ENCODE measurements at regions not wholly inside any gene's neighbourhood (a gene's known extent, or its start where the extent isn't known, plus 50 kb on each side); places are given as distances from the start of the nearest gene placed in this dataset.

DNA sequence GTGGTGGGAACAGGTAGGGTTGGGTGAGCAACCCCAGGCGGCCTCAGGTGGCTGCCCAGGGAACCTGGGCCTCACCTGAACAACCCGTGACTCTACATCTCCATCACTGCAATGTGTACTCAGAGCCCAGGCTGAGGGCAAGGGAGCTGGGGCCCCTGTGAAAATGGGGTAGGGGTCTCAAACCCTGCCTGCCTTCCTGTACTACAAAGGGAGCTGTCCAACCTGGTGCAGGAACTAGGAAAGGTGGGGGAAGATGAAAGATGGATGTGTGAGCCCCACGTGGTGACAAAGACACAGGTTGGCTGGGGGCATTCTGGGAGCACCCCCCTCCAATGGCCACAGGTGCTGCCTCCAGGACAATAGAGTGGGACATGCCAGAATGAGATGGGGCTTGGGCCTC is 62.1 kb upstream of the SLC2A12 start:
- no peaks in the 10 kb centered on the region for H3K4me1 ChIP-seq (ENCODE audit: low read length)

DNA sequence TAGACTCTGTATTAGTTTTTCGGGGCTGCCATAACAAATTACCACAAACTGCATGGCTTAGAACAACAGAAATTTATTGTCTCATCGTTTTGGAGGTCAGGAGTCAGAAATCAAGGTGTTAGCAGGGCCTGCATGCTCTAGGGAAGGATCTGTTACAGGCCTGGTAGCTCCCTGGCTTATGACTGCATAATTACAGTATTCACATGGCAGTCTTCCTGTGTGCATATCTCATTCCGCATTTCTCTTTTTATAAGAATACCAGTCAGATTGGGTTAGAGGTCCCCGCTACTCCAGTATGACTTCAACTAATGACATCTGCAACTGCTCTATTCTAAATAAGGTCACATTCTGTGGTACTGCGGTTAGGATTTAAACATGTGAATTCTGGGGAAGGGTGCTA is 59.3 kb upstream of the SLC2A12 start:
- no peaks in the 10 kb centered on the region for H3K27me3 ChIP-seq (replicated peaks; ENCODE audit: insufficient read depth, low read length)
- no peak for TF ChIP-seq EZH2phosphoT487 (IDR thresholded peaks at IDR 0.05; ENCODE audit: low read length)
- TF ChIP-seq, protein P1, sequence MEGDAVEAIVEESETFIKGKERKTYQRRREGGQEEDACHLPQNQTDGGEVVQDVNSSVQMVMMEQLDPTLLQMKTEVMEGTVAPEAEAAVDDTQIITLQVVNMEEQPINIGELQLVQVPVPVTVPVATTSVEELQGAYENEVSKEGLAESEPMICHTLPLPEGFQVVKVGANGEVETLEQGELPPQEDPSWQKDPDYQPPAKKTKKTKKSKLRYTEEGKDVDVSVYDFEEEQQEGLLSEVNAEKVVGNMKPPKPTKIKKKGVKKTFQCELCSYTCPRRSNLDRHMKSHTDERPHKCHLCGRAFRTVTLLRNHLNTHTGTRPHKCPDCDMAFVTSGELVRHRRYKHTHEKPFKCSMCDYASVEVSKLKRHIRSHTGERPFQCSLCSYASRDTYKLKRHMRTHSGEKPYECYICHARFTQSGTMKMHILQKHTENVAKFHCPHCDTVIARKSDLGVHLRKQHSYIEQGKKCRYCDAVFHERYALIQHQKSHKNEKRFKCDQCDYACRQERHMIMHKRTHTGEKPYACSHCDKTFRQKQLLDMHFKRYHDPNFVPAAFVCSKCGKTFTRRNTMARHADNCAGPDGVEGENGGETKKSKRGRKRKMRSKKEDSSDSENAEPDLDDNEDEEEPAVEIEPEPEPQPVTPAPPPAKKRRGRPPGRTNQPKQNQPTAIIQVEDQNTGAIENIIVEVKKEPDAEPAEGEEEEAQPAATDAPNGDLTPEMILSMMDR (IDR thresholded peaks at IDR 0.05; ENCODE audit: low read length), result no peak
- TF ChIP-seq EZH2 (optimal IDR thresholded peaks at IDR 0.05; ENCODE audit: low read depth, low read length), result no peak
- H3K9ac ChIP-seq (ENCODE audit: low read length), result no peak overlapping the region
- H3K36me3 ChIP-seq (replicated peaks; ENCODE audit: insufficient read depth, low read length), result no peaks in the 10 kb centered on the region
- H2AFZ ChIP-seq (ENCODE audit: low read length), result no peak overlapping the region
- H4K20me1 ChIP-seq (ENCODE audit: insufficient read depth, low read length), result no peaks in the 10 kb centered on the region
- H3K27ac ChIP-seq (ENCODE audit: low read length), result no peak overlapping the region
- H3K9me3 ChIP-seq (replicated peaks; ENCODE audit: insufficient read depth, low read length), result no peaks in the 10 kb centered on the region
- no peak overlapping the region for H3K4me3 ChIP-seq (ENCODE audit: low read length)
- no peak overlapping the region for H3K4me2 ChIP-seq (ENCODE audit: low read depth, low read length)
- DNase-seq, result no peak
- no peaks in the 10 kb centered on the region for H3F3A ChIP-seq (ENCODE audit: insufficient read depth, low read length)
- no peaks in the 10 kb centered on the region for H3K4me1 ChIP-seq (ENCODE audit: low read length)
- H3K9me2 ChIP-seq (replicated peaks; ENCODE audit: insufficient read depth, low read length), result no peaks in the 10 kb centered on the region
- no peaks in the 10 kb centered on the region for H3K79me2 ChIP-seq (ENCODE audit: low read length)

More for the DNA sequence above, 62.1 kb upstream of the SLC2A12 start:
- Histone ChIP-seq H3K79me2 (ENCODE audit: low read length) (no peaks in the 10 kb centered on the region), H4K20me1 (ENCODE audit: insufficient read depth, low read length) (no peaks in the 10 kb centered on the region), H3K27ac (ENCODE audit: low read length) (no peak overlapping the region), H3K4me2 (ENCODE audit: low read depth, low read length) (no peak overlapping the region), H3F3A (ENCODE audit: insufficient read depth, low read length) (no peaks in the 10 kb centered on the region), H2AFZ (ENCODE audit: low read length) (no peak overlapping the region), H3K36me3 (replicated peaks; ENCODE audit: insufficient read depth, low read length) (no peaks in the 10 kb centered on the region), H3K9me2 (replicated peaks; ENCODE audit: insufficient read depth, low read length) (no peaks in the 10 kb centered on the region), H3K9ac (ENCODE audit: low read length) (no peak overlapping the region), H3K4me3 (ENCODE audit: low read length) (no peak overlapping the region), H3K27me3 (replicated peaks; ENCODE audit: insufficient read depth, low read length) (no peaks in the 10 kb centered on the region), H3K9me3 (replicated peaks; ENCODE audit: insufficient read depth, low read length) (no peaks in the 10 kb centered on the region)
- TF ChIP-seq EZH2phosphoT487 (IDR thresholded peaks at IDR 0.05; ENCODE audit: low read length) (no peak), EZH2 (optimal IDR thresholded peaks at IDR 0.05; ENCODE audit: low read depth, low read length) (no peak)
- TF ChIP-seq, protein P1 (IDR thresholded peaks at IDR 0.05; ENCODE audit: low read length), result no peak
- no peak for DNase-seq

DNA sequence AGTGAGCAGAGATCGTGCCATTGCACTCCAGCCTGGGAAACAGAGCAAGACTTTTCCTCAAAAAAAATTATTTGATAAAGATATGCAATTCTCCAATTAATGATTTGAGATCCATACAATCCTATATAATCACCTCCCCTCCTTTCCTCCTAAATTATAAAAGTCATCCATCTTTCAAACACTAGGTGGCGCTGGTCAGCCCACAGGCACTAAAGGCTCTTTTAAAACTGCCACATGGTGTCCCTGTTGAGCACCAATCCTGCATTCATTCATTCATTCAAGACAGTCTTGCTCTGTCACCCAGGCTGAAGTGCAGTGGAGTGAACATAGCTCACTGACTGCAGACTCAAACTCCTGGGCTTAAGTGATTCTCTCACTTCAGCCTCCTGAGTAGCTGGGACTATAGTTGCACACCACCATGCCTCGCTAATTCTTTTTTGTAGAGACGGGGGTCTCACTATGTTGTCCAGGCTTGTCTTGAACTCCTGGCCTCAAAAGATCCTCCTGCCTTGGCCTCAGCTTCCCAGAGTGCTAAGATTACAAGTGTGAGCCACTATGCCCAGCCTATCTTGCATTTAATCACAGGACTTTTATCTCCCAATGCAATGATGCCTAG is 58.7 kb upstream of the SLC2A12 start:
- Histone ChIP-seq H3K9me2 (replicated peaks; ENCODE audit: insufficient read depth, low read length) (no peaks in the 10 kb centered on the region), H3K9ac (ENCODE audit: low read length) (no peak overlapping the region), H4K20me1 (ENCODE audit: insufficient read depth, low read length) (no peaks in the 10 kb centered on the region), H3K36me3 (replicated peaks; ENCODE audit: insufficient read depth, low read length) (no peaks in the 10 kb centered on the region), H3K4me2 (ENCODE audit: low read depth, low read length) (no peak overlapping the region), H2AFZ (ENCODE audit: low read length) (no peak overlapping the region), H3F3A (ENCODE audit: insufficient read depth, low read length) (no peaks in the 10 kb centered on the region), H3K27ac (ENCODE audit: low read length) (no peak overlapping the region), H3K27me3 (replicated peaks; ENCODE audit: insufficient read depth, low read length) (no peaks in the 10 kb centered on the region), H3K79me2 (ENCODE audit: low read length) (no peaks in the 10 kb centered on the region), H3K4me3 (ENCODE audit: low read length) (no peak overlapping the region), H3K4me1 (ENCODE audit: low read length) (no peaks in the 10 kb centered on the region), H3K9me3 (replicated peaks; ENCODE audit: insufficient read depth, low read length) (no peaks in the 10 kb centered on the region)
- peak; percentile 78 for DNase-seq
- TF ChIP-seq EZH2 (optimal IDR thresholded peaks at IDR 0.05; ENCODE audit: low read depth, low read length) (no peak), EZH2phosphoT487 (IDR thresholded peaks at IDR 0.05; ENCODE audit: low read length) (no peak)
- TF ChIP-seq, protein P1 (IDR thresholded peaks at IDR 0.05; ENCODE audit: low read length), result peak; percentile 92

Measured in MM.1S (cell line).